ENCODE measurements at regions not wholly inside any gene's neighbourhood (a gene's known extent, or its start where the extent isn't known, plus 50 kb on each side); places are given as distances from the start of the nearest gene placed in this dataset.
"Not testable (repeated sequence)": the region's sequence is repeated elsewhere in the genome, so short reads cannot be mapped to it uniquely, and the experiment has no call there.

DNA sequence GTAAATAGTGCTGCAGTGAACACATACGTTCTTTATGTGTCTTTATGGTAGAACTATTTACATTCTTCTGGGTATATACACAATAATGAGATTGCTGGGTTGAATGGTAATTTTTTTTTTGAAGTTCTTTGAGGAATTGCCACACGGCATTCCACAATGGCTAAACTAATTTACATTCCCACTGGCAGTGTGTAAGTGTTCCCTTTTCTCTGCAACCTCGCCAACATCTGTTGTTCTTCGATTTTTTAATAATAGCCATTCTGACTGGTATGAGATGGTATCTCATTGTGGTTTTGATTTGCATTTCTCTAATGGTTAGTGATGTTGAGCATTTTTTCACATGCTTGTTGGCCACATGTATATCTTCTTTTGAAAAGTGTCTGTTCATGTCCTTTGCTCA lies 609.5 kb downstream of the DNAH5 start:
- TF ChIP-seq, protein P1, sequence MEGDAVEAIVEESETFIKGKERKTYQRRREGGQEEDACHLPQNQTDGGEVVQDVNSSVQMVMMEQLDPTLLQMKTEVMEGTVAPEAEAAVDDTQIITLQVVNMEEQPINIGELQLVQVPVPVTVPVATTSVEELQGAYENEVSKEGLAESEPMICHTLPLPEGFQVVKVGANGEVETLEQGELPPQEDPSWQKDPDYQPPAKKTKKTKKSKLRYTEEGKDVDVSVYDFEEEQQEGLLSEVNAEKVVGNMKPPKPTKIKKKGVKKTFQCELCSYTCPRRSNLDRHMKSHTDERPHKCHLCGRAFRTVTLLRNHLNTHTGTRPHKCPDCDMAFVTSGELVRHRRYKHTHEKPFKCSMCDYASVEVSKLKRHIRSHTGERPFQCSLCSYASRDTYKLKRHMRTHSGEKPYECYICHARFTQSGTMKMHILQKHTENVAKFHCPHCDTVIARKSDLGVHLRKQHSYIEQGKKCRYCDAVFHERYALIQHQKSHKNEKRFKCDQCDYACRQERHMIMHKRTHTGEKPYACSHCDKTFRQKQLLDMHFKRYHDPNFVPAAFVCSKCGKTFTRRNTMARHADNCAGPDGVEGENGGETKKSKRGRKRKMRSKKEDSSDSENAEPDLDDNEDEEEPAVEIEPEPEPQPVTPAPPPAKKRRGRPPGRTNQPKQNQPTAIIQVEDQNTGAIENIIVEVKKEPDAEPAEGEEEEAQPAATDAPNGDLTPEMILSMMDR (IDR thresholded peaks at IDR 0.05; ENCODE audit: insufficient read depth, low read length) = not testable (repeated sequence)
- not testable (repeated sequence) for TF ChIP-seq POLR2AphosphoS5 (IDR thresholded peaks at IDR 0.05; ENCODE audit: low read depth); GABPA (IDR thresholded peaks at IDR 0.05; ENCODE audit: low read depth); SPI1 (IDR thresholded peaks at IDR 0.05; ENCODE audit: borderline replicate concordance, low read depth)
- TF ChIP-seq, protein P2, sequence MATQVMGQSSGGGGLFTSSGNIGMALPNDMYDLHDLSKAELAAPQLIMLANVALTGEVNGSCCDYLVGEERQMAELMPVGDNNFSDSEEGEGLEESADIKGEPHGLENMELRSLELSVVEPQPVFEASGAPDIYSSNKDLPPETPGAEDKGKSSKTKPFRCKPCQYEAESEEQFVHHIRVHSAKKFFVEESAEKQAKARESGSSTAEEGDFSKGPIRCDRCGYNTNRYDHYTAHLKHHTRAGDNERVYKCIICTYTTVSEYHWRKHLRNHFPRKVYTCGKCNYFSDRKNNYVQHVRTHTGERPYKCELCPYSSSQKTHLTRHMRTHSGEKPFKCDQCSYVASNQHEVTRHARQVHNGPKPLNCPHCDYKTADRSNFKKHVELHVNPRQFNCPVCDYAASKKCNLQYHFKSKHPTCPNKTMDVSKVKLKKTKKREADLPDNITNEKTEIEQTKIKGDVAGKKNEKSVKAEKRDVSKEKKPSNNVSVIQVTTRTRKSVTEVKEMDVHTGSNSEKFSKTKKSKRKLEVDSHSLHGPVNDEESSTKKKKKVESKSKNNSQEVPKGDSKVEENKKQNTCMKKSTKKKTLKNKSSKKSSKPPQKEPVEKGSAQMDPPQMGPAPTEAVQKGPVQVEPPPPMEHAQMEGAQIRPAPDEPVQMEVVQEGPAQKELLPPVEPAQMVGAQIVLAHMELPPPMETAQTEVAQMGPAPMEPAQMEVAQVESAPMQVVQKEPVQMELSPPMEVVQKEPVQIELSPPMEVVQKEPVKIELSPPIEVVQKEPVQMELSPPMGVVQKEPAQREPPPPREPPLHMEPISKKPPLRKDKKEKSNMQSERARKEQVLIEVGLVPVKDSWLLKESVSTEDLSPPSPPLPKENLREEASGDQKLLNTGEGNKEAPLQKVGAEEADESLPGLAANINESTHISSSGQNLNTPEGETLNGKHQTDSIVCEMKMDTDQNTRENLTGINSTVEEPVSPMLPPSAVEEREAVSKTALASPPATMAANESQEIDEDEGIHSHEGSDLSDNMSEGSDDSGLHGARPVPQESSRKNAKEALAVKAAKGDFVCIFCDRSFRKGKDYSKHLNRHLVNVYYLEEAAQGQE (IDR thresholded peaks at IDR 0.05; ENCODE audit: insufficient replicate concordance, low read depth) = not testable (repeated sequence)
